Endothelial cell of umbilical vein (primary cell): ENCODE measurements at regions not wholly inside any gene's neighbourhood (a gene's known extent, or its start where the extent isn't known, plus 50 kb on each side); places are given as distances from the start of the nearest gene placed in this dataset.

ENCODE experiments used
- JUN ChIP-seq: IDR thresholded peaks from 2 replicates; pipeline ENCODE4 v1.6.1; 2011; ENCODE audit warnings: borderline replicate concordance, low read depth; ENCODE audit not compliant: insufficient read length, insufficient read depth
- TF ChIP-seq, protein P1 (sequence below), 2 donors: IDR thresholded peaks; 1 replicate in 1 of 2; 2 replicates in 1 of 2; pipeline ENCODE4 v1.5.1; 2011; ENCODE audit warnings: low read length in 2 of 2, mild to moderate bottlenecking in 2 of 2, moderate library complexity in 2 of 2, control low read depth in 1 of 2, inconsistent platforms in 1 of 2, low read depth in 1 of 2; ENCODE audit not compliant: insufficient read depth in 1 of 2; ENCODE audit errors: extremely low read depth in 1 of 2

DNA sequence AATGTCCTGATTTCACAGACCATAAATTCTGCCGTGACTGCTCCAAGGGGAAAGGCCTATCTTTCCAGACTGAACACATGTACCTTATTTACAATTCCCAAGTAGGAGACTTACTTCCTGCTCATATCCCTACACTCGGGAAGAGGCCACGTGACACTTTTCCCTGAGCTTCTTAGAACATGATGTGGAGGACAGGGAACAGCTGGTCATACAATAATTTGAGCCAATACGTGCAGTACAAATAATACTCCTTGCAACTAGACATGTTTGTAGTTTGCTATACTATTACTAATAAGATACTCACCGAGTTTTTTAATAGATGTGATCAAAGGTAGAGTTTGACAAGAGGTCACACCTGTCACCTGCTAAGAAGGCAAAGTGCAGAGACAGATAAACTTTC, 256.4 kb downstream of the SP3 start:
- TF ChIP-seq, protein P1, sequence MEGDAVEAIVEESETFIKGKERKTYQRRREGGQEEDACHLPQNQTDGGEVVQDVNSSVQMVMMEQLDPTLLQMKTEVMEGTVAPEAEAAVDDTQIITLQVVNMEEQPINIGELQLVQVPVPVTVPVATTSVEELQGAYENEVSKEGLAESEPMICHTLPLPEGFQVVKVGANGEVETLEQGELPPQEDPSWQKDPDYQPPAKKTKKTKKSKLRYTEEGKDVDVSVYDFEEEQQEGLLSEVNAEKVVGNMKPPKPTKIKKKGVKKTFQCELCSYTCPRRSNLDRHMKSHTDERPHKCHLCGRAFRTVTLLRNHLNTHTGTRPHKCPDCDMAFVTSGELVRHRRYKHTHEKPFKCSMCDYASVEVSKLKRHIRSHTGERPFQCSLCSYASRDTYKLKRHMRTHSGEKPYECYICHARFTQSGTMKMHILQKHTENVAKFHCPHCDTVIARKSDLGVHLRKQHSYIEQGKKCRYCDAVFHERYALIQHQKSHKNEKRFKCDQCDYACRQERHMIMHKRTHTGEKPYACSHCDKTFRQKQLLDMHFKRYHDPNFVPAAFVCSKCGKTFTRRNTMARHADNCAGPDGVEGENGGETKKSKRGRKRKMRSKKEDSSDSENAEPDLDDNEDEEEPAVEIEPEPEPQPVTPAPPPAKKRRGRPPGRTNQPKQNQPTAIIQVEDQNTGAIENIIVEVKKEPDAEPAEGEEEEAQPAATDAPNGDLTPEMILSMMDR (IDR thresholded peaks at IDR 0.05; ENCODE audit: extremely low read depth in 1 of 2, insufficient read depth in 1 of 2, low read depth in 1 of 2, low read length in 2 of 2): no peak
- TF ChIP-seq JUN: no peak
